ENCODE measurements at regions not wholly inside any gene's neighbourhood (a gene's known extent, or its start where the extent isn't known, plus 50 kb on each side); places are given as distances from the start of the nearest gene placed in this dataset.
A peak's percentile ranks its signal among the peaks of the same experiment; 100 is the strongest.

DNA sequence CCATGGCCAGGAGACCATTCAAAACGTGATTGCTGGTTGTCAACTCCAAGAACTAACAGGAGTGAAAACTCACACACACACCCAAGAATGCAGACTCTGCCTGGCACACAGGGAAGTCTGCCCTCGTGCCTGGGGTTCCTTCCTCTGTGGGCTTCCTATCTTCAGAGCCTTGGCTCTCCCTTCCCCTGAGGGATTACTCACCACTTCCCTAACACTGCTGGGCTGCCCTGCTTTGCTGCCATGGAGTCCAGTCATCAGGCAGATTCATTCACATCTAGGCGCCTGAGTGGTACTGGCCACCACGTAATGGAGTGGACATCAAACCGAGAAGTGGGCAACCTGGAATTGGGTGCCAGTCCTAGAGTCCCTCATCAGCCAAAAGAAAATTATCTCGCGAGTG, 76.4 kb upstream of the PRSS3 start:
- DNase-seq (ENCODE audit: low spot score), result no peak
- no peaks in the 10 kb centered on the region for H3K79me2 ChIP-seq (ENCODE audit: insufficient read depth, low read depth, low read length)
- BruUV-seq (replicated peaks), result no TSS peak

DNA sequence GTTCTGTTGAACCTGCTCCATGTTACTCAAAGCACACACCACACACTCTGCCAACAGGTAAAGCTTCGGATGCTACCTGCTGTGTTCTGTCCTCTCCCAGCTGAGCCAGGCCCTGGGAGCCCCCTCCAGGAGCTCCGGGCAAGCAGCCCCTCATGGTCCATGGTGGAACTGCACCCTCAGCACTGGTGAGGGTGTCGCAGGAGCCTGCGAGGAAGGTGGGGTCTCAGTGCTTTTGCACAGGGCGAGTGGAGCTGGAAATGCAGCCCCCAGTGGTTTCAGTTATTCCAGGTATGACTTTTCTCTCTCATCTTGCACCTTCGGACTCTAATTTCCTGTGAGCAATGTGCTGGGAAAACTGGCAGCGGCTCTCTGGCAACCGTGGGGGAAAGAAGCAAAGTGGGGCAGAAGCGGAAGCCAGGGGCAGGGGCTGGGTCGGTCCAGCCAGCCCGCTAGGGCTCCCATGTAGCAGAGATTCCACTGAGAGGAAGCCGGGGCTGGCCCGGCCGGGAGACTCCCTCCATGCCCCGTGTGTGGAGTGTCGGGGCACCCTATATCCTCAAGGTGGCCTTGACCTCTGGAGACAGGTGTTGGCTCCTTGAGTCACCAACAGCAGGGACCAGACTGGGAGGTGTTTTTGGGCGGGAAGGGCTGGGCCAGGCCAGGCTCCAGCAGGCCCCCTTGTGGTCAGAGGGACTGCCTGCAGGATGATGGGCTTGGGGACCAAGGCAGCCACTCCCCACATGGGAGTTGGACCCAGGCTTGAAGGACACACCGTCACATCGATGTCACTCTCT, 75.6 kb upstream of the PRSS3 start:
- no peak overlapping the region for H3K27ac ChIP-seq (ENCODE audit: low read depth, low read length, poor library complexity, severe bottlenecking)
- no peaks in the 10 kb centered on the region for H3K9me2 ChIP-seq (ENCODE audit: insufficient read depth, low read length)
- H3K9me3 ChIP-seq (ENCODE audit: low read length), result no peaks in the 10 kb centered on the region
- H4K20me1 ChIP-seq (ENCODE audit: insufficient read depth, low read length), result no peaks in the 10 kb centered on the region
- no TSS peak for BruUV-seq (replicated peaks)
- POLR2A ChIA-PET, result interaction anchor here (0.6 kb wide), 1 partner anchor 790 kb away, joined by 3 read pairs; no protein-coding TSS in a partner anchor
- DNase-seq (ENCODE audit: low spot score), result peak; percentile 40
- H3K4me1 ChIP-seq (ENCODE audit: insufficient read depth, low read length, poor library complexity, severe bottlenecking), result no peaks in the 10 kb centered on the region
- CTCF ChIA-PET (ENCODE audit: unreplicated experiment), result interaction anchor here (3.4 kb wide), 1 partner anchor 96 kb away, joined by 20 read pairs; no protein-coding TSS in a partner anchor
- H3K36me3 ChIP-seq (ENCODE audit: insufficient read depth, low read length), result no peaks in the 10 kb centered on the region
- no peak overlapping the region for H2AFZ ChIP-seq (ENCODE audit: low read length)
- H3K4me2 ChIP-seq (ENCODE audit: low read length), result peak overlapping the region; percentile 15; the same call in 1 of the 2 replicates
- intact Hi-C loops (cut with micrococcal nuclease; ENCODE audit: unreplicated experiment), result no loop called here
- TF ChIP-seq EZH2phosphoT487 (IDR thresholded peaks at IDR 0.05; ENCODE audit: borderline replicate concordance, low read depth, low read length), result no peak
- TF ChIP-seq, protein P1, sequence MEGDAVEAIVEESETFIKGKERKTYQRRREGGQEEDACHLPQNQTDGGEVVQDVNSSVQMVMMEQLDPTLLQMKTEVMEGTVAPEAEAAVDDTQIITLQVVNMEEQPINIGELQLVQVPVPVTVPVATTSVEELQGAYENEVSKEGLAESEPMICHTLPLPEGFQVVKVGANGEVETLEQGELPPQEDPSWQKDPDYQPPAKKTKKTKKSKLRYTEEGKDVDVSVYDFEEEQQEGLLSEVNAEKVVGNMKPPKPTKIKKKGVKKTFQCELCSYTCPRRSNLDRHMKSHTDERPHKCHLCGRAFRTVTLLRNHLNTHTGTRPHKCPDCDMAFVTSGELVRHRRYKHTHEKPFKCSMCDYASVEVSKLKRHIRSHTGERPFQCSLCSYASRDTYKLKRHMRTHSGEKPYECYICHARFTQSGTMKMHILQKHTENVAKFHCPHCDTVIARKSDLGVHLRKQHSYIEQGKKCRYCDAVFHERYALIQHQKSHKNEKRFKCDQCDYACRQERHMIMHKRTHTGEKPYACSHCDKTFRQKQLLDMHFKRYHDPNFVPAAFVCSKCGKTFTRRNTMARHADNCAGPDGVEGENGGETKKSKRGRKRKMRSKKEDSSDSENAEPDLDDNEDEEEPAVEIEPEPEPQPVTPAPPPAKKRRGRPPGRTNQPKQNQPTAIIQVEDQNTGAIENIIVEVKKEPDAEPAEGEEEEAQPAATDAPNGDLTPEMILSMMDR (conservative IDR thresholded peaks at IDR 0.05; ENCODE audit: low read length), result peak; percentile 60
- H3K4me3 ChIP-seq (ENCODE audit: low read depth, low read length, poor library complexity, severe bottlenecking), result no peak overlapping the region
- no peaks in the 10 kb centered on the region for H3K79me2 ChIP-seq (ENCODE audit: insufficient read depth, low read depth, low read length)

More for the DNA sequence above, 76.4 kb upstream of the PRSS3 start:
- intact Hi-C loops (cut with micrococcal nuclease; ENCODE audit: unreplicated experiment), result no loop called here
- Histone ChIP-seq H3K27ac (ENCODE audit: low read depth, low read length, poor library complexity, severe bottlenecking) (no peak overlapping the region), H3K9me3 (ENCODE audit: low read length) (no peaks in the 10 kb centered on the region), H4K20me1 (ENCODE audit: insufficient read depth, low read length) (no peaks in the 10 kb centered on the region), H2AFZ (ENCODE audit: low read length) (no peak overlapping the region), H3K4me2 (ENCODE audit: low read length) (no peak overlapping the region), H3K4me3 (ENCODE audit: low read depth, low read length, poor library complexity, severe bottlenecking) (no peak overlapping the region), H3K4me1 (ENCODE audit: insufficient read depth, low read length, poor library complexity, severe bottlenecking) (no peaks in the 10 kb centered on the region), H3K36me3 (ENCODE audit: insufficient read depth, low read length) (no peaks in the 10 kb centered on the region), H3K9me2 (ENCODE audit: insufficient read depth, low read length) (no peaks in the 10 kb centered on the region)
- TF ChIP-seq, protein P1 (conservative IDR thresholded peaks at IDR 0.05; ENCODE audit: low read length), result no peak
- TF ChIP-seq EZH2phosphoT487 (IDR thresholded peaks at IDR 0.05; ENCODE audit: borderline replicate concordance, low read depth, low read length), result no peak
- ChIA-PET POLR2A (interaction anchor here (0.6 kb wide), 1 partner anchor 790 kb away, joined by 3 read pairs; no protein-coding TSS in a partner anchor), CTCF (ENCODE audit: unreplicated experiment) (no interaction called here)
